Muscle layer of duodenum (tissue), 2 donors: ENCODE measurements at regions not wholly inside any gene's neighbourhood (a gene's known extent, or its start where the extent isn't known, plus 50 kb on each side); places are given as distances from the start of the nearest gene placed in this dataset.

Experiments used
- H3K27ac ChIP-seq: one replicate; pipeline ENCODE4 v1.7.0; 2013; ENCODE audit warnings: mild to moderate bottlenecking, low read length
- H3K27me3 ChIP-seq: one replicate; pipeline ENCODE4 v1.7.0; 2013; ENCODE audit warnings: low read depth, mild to moderate bottlenecking, control low read depth, low read length
- H3K36me3 ChIP-seq, 2 donors: one replicate each; pipeline ENCODE4 v1.7.0; 2013; ENCODE audit warnings: low read length in 2 of 2, control low read depth in 1 of 2, mild to moderate bottlenecking in 1 of 2; ENCODE audit not compliant: insufficient read depth in 2 of 2, control insufficient read depth in 1 of 2
- H3K4me1 ChIP-seq, 2 donors: one replicate each; pipeline ENCODE4 v1.7.0; 2013; ENCODE audit warnings: low read length in 2 of 2, mild to moderate bottlenecking in 2 of 2, control low read depth in 1 of 2, moderate library complexity in 1 of 2; ENCODE audit not compliant: insufficient read depth in 2 of 2, control insufficient read depth in 1 of 2
- H3K4me3 ChIP-seq, 2 donors: one replicate each; pipeline ENCODE4 v1.7.0; 2013; ENCODE audit warnings: low read length in 2 of 2, low read depth in 1 of 2, mild to moderate bottlenecking in 1 of 2
- H3K9me3 ChIP-seq, 2 donors: one replicate each; pipeline ENCODE4 v1.7.0; 2013; ENCODE audit warnings: low read length in 2 of 2, control low read depth in 1 of 2, mild to moderate bottlenecking in 1 of 2; ENCODE audit not compliant: control insufficient read depth in 1 of 2
- donor health status: healthy.

GRCh38 chr2:22855081-22855480 lies 529.9 kb upstream of the KLHL29 start:
- Histone ChIP-seq H3K9me3 (no peaks in the 10 kb centered on the region), H3K27me3 (no peaks in the 10 kb centered on the region), H3K4me1 (no peaks in the 10 kb centered on the region), H3K4me3 (no peak overlapping the region), H3K36me3 (no peaks in the 10 kb centered on the region), H3K27ac (no peak overlapping the region)

- Histone ChIP-seq H3K27me3 (no peaks in the 10 kb centered on the region), H3K9me3 (no peaks in the 10 kb centered on the region), H3K36me3 (no peaks in the 10 kb centered on the region), H3K4me3 (no peak overlapping the region), H3K4me1 (no peaks in the 10 kb centered on the region), H3K27ac (no peak overlapping the region)
Observed at GRCh38 chr2:22855761-22856184, 529.2 kb upstream of the KLHL29 start.

GRCh38 chr2:22867973-22868372 lies 517.0 kb upstream of the KLHL29 start:
- Histone ChIP-seq H3K9me3 (no peaks in the 10 kb centered on the region), H3K4me3 (no peak overlapping the region), H3K4me1 (no peaks in the 10 kb centered on the region), H3K27me3 (no peaks in the 10 kb centered on the region), H3K36me3 (no peaks in the 10 kb centered on the region), H3K27ac (no peak overlapping the region)

GRCh38 chr2:22878121-22878520 lies 506.9 kb upstream of the KLHL29 start:
- H3K4me1 ChIP-seq: peaks cover 0 to 5% of the 10 kb centered on the region in 2 donors
- H3K27me3 ChIP-seq: no peaks in the 10 kb centered on the region
- no peak overlapping the region for H3K27ac ChIP-seq
- H3K9me3 ChIP-seq: peaks cover 0 to 10% of the 10 kb centered on the region in 2 donors
- H3K36me3 ChIP-seq: no peaks in the 10 kb centered on the region
- no peak overlapping the region for H3K4me3 ChIP-seq

- no peak overlapping the region for H3K4me3 ChIP-seq
- H3K27me3 ChIP-seq: no peaks in the 10 kb centered on the region
- H3K36me3 ChIP-seq: no peaks in the 10 kb centered on the region
Observed at GRCh38 chr2:22879009-22879863, 505.7 kb upstream of the KLHL29 start.

GRCh38 chr2:22880161-22880560 lies 504.8 kb upstream of the KLHL29 start:
- Histone ChIP-seq H3K27ac (no peak overlapping the region), H3K9me3 (peaks cover 0 to 8% of the 10 kb centered on the region in 2 donors), H3K36me3 (no peaks in the 10 kb centered on the region), H3K27me3 (no peaks in the 10 kb centered on the region), H3K4me3 (no peak overlapping the region), H3K4me1 (peaks cover 0 to 5% of the 10 kb centered on the region in 2 donors)

More at GRCh38 chr2:22879009-22879863, 505.7 kb upstream of the KLHL29 start:
- Histone ChIP-seq H3K9me3 (peaks cover 0 to 10% of the 10 kb centered on the region in 2 donors), H3K27ac (no peak overlapping the region), H3K4me1 (peaks cover 0 to 5% of the 10 kb centered on the region in 2 donors)

GRCh38 chr2:22882011-22882410 lies 503.0 kb upstream of the KLHL29 start:
- Histone ChIP-seq H3K4me1 (peaks cover 0 to 5% of the 10 kb centered on the region in 2 donors), H3K27ac (no peak overlapping the region), H3K36me3 (no peaks in the 10 kb centered on the region), H3K4me3 (no peak overlapping the region), H3K9me3 (no peaks in the 10 kb centered on the region), H3K27me3 (no peaks in the 10 kb centered on the region)

GRCh38 chr2:22882643-22883042 lies 502.3 kb upstream of the KLHL29 start:
- H3K9me3 ChIP-seq: no peaks in the 10 kb centered on the region
- no peak overlapping the region for H3K27ac ChIP-seq
- H3K36me3 ChIP-seq: no peaks in the 10 kb centered on the region
- H3K27me3 ChIP-seq: no peaks in the 10 kb centered on the region
- no peak overlapping the region for H3K4me3 ChIP-seq
- peaks cover 0 to 5% of the 10 kb centered on the region in 2 donors for H3K4me1 ChIP-seq

GRCh38 chr2:22883054-22883453 lies 501.9 kb upstream of the KLHL29 start:
- H3K9me3 ChIP-seq: no peaks in the 10 kb centered on the region
- H3K27ac ChIP-seq: no peak overlapping the region
- H3K27me3 ChIP-seq: no peaks in the 10 kb centered on the region
- peaks cover 0 to 5% of the 10 kb centered on the region in 2 donors for H3K4me1 ChIP-seq
- H3K36me3 ChIP-seq: no peaks in the 10 kb centered on the region
- no peak overlapping the region for H3K4me3 ChIP-seq

GRCh38 chr2:22885245-22885644 lies 499.7 kb upstream of the KLHL29 start:
- H3K27me3 ChIP-seq: no peaks in the 10 kb centered on the region

GRCh38 chr2:22887426-22887825 lies 497.6 kb upstream of the KLHL29 start:
- Histone ChIP-seq H3K27ac (no peak overlapping the region), H3K36me3 (no peaks in the 10 kb centered on the region), H3K4me1 (peaks cover 0 to 4% of the 10 kb centered on the region in 2 donors), H3K27me3 (no peaks in the 10 kb centered on the region), H3K9me3 (no peaks in the 10 kb centered on the region), H3K4me3 (no peak overlapping the region)

More at GRCh38 chr2:22885245-22885644, 499.7 kb upstream of the KLHL29 start:
- Histone ChIP-seq H3K27ac (no peak overlapping the region), H3K9me3 (no peaks in the 10 kb centered on the region), H3K36me3 (no peaks in the 10 kb centered on the region), H3K4me3 (no peak overlapping the region), H3K4me1 (peaks cover 0 to 5% of the 10 kb centered on the region in 2 donors)
